ENCODE measurements at regions not wholly inside any gene's neighbourhood (a gene's known extent, or its start where the extent isn't known, plus 50 kb on each side); places are given as distances from the start of the nearest gene placed in this dataset.

DNA sequence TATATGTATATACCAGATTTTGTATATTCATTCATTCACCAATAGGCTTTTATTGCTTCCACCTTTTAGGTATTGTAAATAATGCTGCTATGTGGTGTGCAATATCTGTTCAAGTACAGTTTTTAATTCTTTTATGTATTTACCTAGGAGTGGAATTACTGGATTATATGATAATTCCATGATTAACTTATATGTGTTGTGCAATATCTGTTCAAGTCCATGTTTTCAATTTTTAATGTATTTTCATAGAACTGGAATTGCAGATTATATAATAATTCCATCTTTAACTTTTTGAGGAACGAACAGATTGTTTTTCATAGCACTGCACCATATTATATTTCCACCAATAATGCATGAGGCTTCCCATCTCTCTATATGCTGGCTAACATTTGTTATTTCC lies 50.6 kb upstream of the L3MBTL4 start:
- H3K4me3 ChIP-seq (ENCODE audit: low read depth, low read length), result no peak overlapping the region
- TF ChIP-seq, protein P1, sequence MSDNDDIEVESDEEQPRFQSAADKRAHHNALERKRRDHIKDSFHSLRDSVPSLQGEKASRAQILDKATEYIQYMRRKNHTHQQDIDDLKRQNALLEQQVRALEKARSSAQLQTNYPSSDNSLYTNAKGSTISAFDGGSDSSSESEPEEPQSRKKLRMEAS (IDR thresholded peaks at IDR 0.05; ENCODE audit: low read depth, low read length), result no peak
- no peak for TF ChIP-seq MYC (IDR thresholded peaks at IDR 0.05; ENCODE audit: low read depth, low read length)
- TF ChIP-seq POLR2A (IDR thresholded peaks at IDR 0.05; ENCODE audit: extremely low read depth, insufficient read length), result no peak
- TF ChIP-seq, protein P2, sequence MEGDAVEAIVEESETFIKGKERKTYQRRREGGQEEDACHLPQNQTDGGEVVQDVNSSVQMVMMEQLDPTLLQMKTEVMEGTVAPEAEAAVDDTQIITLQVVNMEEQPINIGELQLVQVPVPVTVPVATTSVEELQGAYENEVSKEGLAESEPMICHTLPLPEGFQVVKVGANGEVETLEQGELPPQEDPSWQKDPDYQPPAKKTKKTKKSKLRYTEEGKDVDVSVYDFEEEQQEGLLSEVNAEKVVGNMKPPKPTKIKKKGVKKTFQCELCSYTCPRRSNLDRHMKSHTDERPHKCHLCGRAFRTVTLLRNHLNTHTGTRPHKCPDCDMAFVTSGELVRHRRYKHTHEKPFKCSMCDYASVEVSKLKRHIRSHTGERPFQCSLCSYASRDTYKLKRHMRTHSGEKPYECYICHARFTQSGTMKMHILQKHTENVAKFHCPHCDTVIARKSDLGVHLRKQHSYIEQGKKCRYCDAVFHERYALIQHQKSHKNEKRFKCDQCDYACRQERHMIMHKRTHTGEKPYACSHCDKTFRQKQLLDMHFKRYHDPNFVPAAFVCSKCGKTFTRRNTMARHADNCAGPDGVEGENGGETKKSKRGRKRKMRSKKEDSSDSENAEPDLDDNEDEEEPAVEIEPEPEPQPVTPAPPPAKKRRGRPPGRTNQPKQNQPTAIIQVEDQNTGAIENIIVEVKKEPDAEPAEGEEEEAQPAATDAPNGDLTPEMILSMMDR (IDR thresholded peaks at IDR 0.05; ENCODE audit: low read depth, low read length), result no peak
- no peak for DNase-seq (ENCODE audit: low read depth)

DNA sequence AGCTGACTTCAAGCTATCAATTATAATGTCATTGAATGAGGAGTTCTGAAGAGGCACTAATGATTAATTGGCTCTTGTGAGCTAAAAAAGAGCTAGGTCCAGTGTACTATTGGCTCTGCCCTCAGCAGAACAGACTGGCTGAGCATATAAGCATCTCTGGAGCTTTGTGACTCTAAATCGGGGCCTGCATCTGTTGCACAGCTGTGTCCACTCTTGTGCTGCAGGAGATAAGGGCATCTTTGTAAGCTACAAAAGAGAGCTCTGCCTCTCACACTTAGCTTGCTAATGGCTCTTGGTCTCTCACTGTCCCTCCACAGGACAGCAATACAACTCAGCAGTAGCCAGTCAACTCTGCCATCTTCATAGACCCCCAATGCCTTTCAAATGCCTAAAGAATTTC lies 61.5 kb upstream of the L3MBTL4 start:
- TF ChIP-seq, protein P2 (IDR thresholded peaks at IDR 0.05; ENCODE audit: low read depth, low read length), result no peak
- TF ChIP-seq POLR2A (IDR thresholded peaks at IDR 0.05; ENCODE audit: extremely low read depth, insufficient read length) (no peak), MYC (IDR thresholded peaks at IDR 0.05; ENCODE audit: low read depth, low read length) (no peak)
- TF ChIP-seq, protein P1 (IDR thresholded peaks at IDR 0.05; ENCODE audit: low read depth, low read length), result no peak
- DNase-seq (ENCODE audit: low read depth), result no peak
- H3K4me3 ChIP-seq (ENCODE audit: low read depth, low read length), result no peak overlapping the region

DNA sequence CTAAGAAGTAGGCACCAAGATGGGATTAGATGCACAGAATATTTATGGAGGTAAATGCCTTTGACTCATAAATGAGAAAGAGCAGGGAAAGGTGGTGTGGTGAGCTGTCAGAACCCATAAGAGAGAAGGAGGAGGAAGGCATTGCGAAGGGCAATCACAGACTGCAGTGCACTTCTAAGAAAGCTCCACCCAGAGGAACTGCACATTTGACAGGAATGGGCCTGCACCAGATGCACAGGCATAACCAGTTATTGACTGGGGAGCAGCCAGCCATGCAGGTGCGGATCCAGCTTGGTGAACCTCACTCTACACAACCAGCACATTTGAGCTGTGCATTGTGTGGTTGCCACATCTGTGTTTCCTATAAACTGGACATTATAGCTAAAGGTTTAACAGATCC lies 62.2 kb upstream of the L3MBTL4 start:
- no peak overlapping the region for H3K4me3 ChIP-seq (ENCODE audit: low read depth, low read length)
- DNase-seq (ENCODE audit: low read depth), result no peak
- no peak for TF ChIP-seq POLR2A (IDR thresholded peaks at IDR 0.05; ENCODE audit: extremely low read depth, insufficient read length)
- TF ChIP-seq, protein P1 (IDR thresholded peaks at IDR 0.05; ENCODE audit: low read depth, low read length), result no peak
- no peak for TF ChIP-seq MYC (IDR thresholded peaks at IDR 0.05; ENCODE audit: low read depth, low read length)
- TF ChIP-seq, protein P2 (IDR thresholded peaks at IDR 0.05; ENCODE audit: low read depth, low read length), result no peak

DNA sequence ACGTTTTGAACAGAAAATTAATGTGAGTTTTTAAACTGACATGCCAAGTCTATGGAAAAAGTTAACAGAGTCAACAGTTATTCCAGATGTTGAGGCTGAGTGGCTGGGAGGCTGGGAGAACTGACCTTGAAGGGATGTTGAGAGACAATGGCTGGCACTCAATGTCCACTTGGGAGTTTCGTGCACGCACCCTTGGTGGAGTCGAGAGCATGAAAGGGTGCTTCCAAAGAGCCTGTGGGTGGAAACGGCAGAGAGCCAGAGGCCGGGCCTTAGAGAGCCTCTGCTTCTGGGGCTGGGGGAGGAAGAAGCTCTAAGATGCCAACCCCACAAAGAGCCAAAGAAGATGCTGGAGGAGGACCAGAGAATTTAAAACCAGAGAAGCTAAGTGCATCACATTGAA lies 63.4 kb upstream of the L3MBTL4 start:
- H3K4me3 ChIP-seq (ENCODE audit: low read depth, low read length), result no peak overlapping the region
- TF ChIP-seq POLR2A (IDR thresholded peaks at IDR 0.05; ENCODE audit: extremely low read depth, insufficient read length), result no peak
- TF ChIP-seq MYC (IDR thresholded peaks at IDR 0.05; ENCODE audit: low read depth, low read length), result no peak
- TF ChIP-seq, protein P2 (IDR thresholded peaks at IDR 0.05; ENCODE audit: low read depth, low read length), result no peak
- TF ChIP-seq, protein P1 (IDR thresholded peaks at IDR 0.05; ENCODE audit: low read depth, low read length), result no peak
- DNase-seq (ENCODE audit: low read depth), result no peak

DNA sequence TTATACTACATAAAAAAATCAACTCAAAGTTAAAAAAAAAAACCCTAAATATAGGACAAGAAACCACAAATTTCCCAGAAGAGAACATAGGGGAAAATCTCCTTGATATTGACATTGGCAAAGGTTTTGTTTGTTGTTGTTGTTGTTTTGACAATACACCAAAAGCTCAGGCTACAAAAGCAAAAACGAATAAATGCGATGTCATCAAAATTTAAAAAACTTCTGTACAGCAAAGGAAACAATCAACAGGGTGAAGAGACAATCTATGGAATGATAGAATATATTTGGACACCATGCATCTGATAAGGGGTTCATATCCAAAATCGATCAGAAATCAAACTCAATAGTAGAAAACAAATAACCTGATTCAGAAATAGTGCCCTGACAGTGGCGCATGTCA lies 65.0 kb upstream of the L3MBTL4 start:
- H3K4me3 ChIP-seq (ENCODE audit: low read depth, low read length), result no peak overlapping the region
- DNase-seq (ENCODE audit: low read depth), result no peak
- no peak for TF ChIP-seq POLR2A (IDR thresholded peaks at IDR 0.05; ENCODE audit: extremely low read depth, insufficient read length)
- TF ChIP-seq, protein P1 (IDR thresholded peaks at IDR 0.05; ENCODE audit: low read depth, low read length), result no peak
- TF ChIP-seq MYC (IDR thresholded peaks at IDR 0.05; ENCODE audit: low read depth, low read length), result no peak
- TF ChIP-seq, protein P2 (IDR thresholded peaks at IDR 0.05; ENCODE audit: low read depth, low read length), result no peak
